ENCODE measurements at regions not wholly inside any gene's neighbourhood (a gene's known extent, or its start where the extent isn't known, plus 50 kb on each side); places are given as distances from the start of the nearest gene placed in this dataset.
A peak's percentile ranks its signal among the peaks of the same experiment; 100 is the strongest.
"Not testable (repeated sequence)": the region's sequence is repeated elsewhere in the genome, so short reads cannot be mapped to it uniquely, and the experiment has no call there.

GRCh38 chr17:30731210-30732132, 93.0 kb downstream of the CRLF3 start:
- peak; percentile 90 for DNase-seq

DNA sequence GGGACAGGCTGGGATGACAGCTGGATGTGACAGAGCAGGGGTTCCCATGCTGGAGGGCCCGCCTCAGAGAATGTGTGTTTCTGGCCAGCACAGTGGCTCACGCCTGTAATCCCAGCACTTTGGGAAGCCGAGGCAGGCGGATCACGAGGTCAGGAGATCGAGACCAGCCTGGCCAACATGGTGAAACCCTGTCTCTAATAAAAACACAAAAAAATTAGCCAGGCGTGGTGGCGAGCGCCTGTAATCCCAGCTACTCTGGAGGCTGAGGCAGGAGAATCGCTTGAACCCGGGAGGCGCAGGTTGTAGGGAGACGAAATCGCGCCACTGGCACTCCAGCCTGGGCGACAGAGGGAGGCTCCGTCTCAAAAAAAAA, 93.7 kb downstream of the CRLF3 start:
- not testable (repeated sequence) for DNase-seq

DNA sequence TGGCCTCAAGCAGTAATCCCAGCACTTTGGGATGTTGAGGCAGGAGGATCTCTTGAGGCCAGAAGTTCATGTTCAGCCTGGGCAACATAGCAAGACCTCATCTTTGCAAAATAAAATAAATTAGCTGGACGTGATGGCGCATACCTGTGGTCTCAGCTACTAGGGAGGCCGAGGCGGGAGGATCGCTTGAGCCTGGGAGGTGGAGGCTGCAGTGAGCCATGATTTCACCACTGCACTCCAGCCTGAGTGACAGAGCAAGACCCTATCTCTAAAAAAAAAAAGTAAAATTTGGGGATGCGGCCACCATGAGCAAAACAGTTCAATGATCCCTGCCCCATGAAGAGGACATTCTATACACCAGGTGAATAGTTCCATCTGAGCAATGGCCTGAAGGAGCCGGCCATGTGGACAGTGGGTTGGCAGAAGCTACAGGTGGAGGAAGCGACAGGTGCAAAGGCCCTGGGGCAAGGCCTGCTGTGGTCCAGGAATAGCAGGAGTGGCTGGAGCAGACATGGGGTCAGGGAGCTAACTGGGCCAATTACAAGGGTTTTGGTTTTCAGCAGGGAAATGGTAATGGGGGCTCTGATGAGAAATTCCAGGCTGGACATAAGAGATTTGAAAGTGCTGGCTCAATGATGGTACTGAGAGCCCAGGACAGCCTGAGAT, 94.2 kb downstream of the CRLF3 start:
- not testable (repeated sequence) for DNase-seq

DNA sequence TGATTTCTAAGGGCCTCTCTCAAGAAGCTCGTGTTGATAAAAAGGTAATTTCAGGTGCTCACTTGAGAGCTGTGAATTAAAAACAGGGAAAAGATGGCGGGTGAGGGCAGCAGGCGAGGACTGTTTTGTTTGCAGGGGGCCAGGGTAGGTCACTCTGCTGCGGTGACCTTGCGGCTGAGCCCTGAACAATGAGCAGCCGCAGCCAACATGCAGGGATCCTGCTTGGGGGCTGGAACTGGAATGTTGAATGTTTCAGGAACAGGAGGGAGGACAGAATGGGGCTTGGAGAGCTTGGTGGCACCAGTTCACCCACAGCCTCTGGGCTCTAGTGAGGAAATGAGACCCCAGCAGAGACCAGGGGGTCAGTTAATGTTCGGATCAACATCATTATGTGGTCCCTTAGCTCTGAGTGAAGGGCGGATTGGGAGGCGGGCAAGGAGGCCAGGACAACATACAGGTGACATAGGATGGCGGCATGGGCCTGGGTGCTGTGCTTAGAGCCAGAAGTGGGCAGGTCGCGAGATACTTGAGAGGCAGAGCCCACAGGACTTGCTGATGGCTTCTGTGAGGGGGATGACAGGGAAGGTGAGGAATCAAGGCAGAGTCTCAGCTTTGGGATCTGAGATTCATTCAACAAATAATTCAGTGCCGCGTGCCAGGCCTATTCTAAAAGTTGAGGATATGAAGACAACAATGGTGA, 94.9 kb downstream of the CRLF3 start:
- DNase-seq: not testable (repeated sequence)

- DNase-seq: not testable (repeated sequence)
Measured at GRCh38 chr17:30727517-30727916, 97.0 kb downstream of the CRLF3 start.

DNA sequence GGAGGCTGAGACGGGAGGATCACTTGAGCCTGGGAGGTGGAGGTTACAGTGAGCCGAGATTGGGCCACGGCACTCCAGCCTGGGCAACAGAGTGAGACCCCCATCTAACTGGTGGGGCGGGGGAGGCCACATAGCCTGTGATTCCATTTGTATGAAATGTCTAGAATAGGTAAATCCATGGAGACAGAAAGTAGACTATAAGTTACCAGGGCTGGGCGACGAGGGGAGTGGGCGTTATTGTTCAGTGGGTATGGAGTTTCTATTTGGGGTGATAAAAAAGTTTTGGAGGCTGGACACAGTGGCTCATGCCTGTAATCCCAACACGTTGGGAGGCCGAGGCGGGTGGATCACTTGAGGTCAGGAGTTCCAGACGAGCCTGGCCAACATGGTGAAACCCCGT, 97.8 kb downstream of the CRLF3 start:
- not testable (repeated sequence) for DNase-seq

GRCh38 chr17:30726310-30726709, 98.2 kb downstream of the CRLF3 start:
- DNase-seq: not testable (repeated sequence)

DNA sequence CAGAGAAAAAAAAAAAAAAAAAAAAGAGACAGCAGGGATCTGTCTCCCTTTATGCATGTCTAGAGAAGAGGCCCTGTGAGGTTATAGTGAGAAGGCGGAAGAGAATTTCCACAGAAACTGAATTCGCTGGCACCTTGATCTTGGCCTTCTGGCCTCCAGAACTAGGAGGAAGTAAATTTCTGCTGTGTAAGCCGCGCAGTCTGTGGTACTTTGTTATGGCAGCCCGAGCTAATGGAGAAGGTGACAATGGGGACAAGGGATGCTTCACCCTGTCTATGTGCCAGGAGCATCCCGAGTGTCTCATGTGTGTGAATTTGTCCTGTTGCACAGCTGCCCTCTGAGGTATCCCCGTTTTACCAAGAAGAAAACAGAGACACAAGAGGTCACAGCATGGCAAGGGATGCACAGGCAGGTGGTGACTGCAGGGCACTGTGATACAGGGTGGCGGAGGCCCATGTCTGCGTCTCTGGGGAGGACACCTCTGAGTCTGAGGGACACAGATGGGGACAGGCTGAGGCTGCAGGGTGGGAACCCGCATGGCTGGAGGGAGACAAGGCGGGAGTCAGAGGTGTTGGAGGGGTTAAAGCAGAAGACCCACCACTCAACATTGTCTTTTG, 100.3 kb downstream of the CRLF3 start:
- not testable (repeated sequence) for DNase-seq

DNA sequence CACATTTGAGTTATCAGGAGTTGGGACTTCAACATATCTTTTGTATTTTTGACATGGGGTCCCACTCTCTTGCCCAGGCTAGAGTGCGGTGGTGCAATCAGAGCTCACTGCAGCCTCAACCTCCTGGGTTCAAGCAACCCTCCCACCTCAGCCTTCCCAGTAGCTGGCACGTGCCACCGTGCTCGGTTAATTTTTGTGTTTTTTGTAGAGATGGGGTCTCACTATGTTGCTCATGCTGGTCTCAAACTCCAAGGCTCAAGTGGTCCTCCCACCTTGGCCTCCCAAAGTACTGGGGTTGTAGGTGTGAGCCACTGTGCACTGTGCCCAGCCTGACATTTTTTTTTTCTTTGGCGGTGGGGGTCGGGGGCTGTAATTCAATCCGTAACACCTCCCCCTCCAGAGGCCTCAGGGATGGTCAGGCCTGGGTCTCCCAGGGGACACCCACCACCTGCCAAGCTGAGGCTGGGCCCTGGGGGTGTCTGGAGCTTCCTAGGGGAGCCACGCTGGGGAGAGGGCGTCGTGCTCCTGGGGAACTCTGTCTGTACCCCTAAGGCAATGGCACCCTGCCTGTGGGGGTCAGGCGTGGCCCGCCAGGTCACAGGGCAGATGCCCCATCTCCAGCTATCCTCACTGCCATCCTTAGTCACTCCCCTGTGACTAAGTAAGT, 102.2 kb downstream of the CRLF3 start:
- not testable (repeated sequence) for DNase-seq

DNA sequence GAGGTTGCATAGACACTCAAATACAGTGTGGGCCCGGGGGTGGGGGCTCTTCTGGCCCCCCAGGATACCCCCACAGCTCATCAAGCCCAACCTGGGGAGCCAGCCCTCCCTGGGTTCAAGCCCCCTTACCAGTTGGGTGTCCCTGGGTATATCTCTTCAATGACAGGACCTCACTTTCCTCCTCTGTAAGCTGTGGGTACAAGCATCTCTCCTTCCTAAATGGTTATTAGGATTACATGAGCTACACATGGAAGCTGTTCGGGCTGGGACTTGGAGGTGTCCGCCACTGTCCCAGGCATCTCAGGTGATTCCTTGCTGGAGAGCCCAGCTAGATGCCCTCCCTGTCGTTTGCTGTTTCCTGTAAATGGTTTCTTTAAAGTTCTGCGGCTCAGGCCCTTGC, 103.5 kb downstream of the CRLF3 start:
- DNase-seq: not testable (repeated sequence)

- no peak for DNase-seq
Measured at GRCh38 chr17:30720013-30720471, 104.5 kb downstream of the CRLF3 start.

DNA sequence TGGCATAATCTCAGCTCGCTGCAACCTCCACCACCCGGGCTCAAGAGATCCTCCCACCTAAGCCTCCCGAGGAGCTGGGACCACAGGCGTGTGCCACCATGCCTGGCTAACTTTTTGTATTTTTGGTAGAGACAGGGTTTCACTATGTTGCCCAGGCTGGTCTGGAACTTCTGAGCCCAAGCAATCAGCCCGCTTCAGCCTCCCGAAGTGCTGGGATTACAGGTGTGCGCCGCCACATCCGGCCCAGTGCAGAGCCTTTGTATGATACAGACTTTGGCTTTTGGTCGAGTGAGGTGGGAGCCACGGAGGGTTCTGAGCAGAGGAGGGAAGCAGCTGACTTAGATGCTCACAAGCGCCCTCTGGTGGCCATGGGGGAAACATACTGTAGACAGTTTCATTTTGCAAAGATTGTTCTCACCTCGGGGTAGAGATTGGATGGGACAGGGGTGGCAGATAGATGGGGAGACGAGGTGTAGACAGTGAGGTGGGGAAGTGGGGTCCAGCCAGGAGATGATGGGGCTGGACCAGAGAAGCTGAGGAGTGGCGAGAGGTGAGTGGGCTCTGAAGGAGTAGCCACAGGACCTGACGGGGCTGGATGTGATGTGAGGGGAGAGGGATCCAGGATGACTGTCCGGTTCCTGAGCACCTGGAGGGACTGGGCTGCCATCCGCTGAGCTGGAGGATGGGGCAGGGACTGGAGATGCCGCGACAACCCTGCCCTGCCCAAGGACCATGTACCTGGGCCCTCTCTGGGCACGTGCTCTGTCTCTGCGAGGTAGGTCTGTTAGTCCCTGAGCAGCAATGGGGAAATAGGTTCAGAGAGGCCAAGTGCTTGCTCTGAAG, 105.1 kb downstream of the CRLF3 start:
- DNase-seq: not testable (repeated sequence)

DNA sequence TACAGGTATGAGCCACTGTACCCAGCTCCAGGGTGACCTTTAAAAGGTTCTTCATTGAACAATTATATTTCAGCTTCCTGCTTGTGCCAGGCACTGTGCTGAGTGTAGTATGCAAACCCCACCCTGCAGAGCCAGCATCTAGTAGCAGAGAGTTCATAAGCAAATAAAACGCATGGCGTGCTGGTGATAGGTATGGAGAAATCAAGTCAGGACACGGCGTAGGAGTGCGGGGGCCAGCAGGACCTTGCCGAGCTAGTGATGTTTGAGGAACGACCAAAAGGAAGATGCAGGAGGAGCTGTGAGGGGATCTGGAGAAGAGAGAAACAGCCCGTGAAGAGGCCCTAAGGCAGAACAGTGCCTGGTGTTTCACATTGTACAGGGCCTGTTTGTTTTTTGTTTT, 105.8 kb downstream of the CRLF3 start:
- not testable (repeated sequence) for DNase-seq

GRCh38 chr17:30718099-30718447, 106.4 kb downstream of the CRLF3 start:
- DNase-seq: not testable (repeated sequence)

GRCh38 chr17:30717291-30718098, 107.0 kb downstream of the CRLF3 start:
- no peak for DNase-seq

DNA sequence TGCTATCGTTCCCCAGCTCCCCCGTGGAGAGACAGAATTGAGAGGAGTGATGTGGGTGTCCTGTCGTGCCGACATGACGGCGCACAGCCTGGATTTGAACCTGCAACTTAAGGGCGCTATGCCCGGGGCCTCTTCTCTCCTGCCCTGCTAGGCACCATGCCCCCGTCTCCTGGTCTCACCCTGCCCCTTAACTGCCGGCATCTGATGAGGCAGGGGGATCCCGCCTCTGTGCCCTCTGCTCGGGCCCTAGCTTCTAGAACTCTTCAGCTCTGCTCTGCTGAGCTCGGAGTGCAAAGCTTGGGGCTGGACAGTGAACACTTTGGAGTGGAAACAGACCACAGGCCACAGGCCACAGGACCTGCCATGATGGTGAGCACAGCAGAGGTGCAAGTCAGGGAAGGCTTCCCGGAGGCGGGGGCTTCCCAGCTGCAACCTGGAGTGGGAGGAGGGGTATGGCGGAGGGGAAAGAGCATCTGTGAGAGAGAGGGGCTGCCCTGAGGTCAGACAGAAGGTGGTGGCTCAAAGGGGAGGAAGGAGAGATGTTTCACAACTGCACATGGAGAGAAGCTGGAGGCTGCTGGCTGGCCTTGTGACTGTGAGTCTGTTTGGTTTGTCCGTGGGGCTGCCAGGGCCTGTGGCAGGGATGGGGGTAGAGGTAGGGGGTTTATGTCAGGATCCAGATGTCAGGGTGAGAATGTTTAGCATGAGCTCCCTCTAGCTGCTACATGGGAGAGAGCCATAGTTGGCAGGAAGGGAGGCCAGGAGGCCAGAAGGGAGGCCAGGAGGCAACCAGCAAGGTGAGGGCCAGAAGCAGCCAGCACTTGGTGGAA, 107.8 kb downstream of the CRLF3 start:
- no peak for DNase-seq

- DNase-seq: not testable (repeated sequence)
Measured at GRCh38 chr17:30714825-30715622, 109.5 kb downstream of the CRLF3 start.

DNA sequence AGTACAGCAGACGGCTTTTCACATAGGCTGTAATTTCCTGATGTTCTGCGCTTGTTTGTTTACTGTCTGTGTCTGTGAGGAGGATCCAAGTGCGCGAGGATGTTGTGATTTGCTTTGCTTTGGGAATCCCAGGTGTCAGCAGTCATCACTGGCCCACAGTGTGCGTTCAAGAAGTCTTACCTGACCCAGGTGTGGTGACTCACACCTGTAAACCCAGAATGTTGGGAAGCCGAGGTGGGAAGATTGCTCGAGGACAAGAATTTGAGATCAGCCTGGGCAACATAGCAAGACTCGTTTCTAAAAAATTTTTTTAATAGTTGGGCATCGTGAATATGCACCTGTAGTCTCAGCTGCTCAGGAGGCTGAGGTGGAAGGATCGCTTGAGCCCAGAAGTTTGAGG, 110.7 kb downstream of the CRLF3 start:
- not testable (repeated sequence) for DNase-seq

- not testable (repeated sequence) for DNase-seq
Measured at GRCh38 chr17:30712859-30713258, 111.6 kb downstream of the CRLF3 start.

All from right forelimb (tissue), 1 donor.